Stimulated activated CD4-positive, alpha-beta T cell treated with anti-CD3 and anti-CD28 coated beads, Interleukin-2, amount 100 ng/mL, for 24 hours (primary cell): ENCODE measurements at regions not wholly inside any gene's neighbourhood (a gene's known extent, or its start where the extent isn't known, plus 50 kb on each side); places are given as distances from the start of the nearest gene placed in this dataset.
"Not testable (repeated sequence)": the region's sequence is repeated elsewhere in the genome, so short reads cannot be mapped to it uniquely, and the experiment has no call there.

Source experiments
- DNase-seq, 2 donors: peaks; one replicate each; pipeline ENCODE4 v3.0.0-alpha.2; 2020

- DNase-seq: not testable (repeated sequence)
Measured at GRCh38 chr7:10501206-10501884, 472.3 kb upstream of the PHF14 start.

- no peak for DNase-seq
Measured at GRCh38 chr7:10507032-10507431, 466.6 kb upstream of the PHF14 start.

- no peak for DNase-seq
Measured at GRCh38 chr7:10521306-10521705, 452.4 kb upstream of the PHF14 start.

DNA sequence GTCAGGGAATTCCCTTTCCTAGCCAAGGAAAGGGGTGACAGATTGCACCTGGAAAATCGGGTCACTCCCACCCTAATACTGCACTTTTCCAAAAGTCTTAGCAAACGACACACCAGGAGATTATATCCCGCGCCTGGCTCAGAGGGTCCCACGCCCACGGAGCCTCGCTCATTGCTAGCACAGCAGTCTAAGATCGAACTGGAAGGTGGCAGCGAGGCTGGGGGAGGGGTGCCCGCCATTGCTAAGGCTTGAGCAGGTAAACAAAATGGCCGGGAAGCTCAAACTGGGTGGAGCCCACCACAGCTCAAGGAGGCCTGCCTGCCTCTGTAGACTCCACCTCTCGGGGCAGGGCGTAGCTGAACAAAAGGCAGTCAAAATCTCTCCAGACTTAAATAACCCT lies 440.2 kb upstream of the PHF14 start:
- not testable (repeated sequence) for DNase-seq

GRCh38 chr7:10536561-10536960 lies 437.1 kb upstream of the PHF14 start:
- DNase-seq: no peak

GRCh38 chr7:10537764-10538163 lies 435.9 kb upstream of the PHF14 start:
- DNase-seq: no peak

GRCh38 chr7:10557375-10557774 lies 416.3 kb upstream of the PHF14 start:
- no peak for DNase-seq

DNA sequence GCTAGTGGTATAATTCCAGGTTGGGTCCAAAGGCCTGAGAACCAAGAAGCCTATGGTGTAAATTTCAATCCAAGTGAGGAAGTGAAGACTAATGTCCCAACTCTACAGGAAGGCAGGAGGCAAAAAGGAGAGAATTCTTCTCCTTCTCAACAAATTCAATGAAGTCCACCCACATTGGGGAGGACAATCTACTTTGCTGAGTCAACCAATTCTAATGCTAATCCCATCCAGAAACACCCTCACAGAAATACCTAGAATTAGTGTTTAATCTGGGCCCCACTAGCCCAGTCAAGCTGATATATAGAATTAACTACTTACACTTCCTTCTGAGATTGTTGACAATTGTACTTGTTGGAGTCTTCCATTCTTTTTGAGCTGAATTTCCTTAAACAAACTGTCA lies 413.2 kb upstream of the PHF14 start:
- no peak for DNase-seq

DNA sequence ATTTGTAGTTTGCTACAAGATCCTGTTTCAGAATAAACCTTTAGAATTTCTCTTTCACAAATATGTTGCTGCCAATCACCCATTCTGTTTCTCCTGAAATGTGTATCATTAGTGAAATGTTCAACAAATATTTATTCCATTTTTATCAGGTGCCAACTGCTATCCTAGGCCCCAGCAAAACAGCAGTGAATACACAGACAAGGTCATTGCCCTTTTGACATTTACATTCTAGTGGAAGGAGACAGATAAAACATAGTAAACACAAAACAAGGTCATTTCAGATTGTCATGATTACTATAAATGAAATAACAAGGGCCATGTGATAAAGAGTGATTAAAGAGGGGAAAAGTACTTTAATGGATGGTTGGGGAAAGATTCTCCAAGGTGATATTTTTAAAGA lies 404.8 kb upstream of the PHF14 start:
- DNase-seq: no peak

DNA sequence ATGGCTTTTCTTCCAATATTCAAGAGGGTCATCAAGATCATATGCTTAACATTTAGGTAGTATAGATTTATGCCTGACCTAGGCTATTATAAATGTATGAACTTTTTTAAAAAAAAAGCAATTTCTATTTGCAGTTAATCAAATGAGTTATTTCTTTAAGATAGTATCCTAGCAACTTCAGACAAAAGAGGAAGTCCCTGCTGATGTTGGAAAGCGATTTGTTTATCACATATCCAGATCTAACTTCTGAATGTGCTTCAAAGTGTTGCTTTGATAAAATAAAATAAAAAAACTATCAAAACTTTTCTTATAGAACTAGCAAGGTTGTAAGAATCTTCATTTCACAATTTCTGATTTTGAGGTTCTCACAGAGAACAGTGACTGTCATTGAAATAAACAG lies 401.9 kb upstream of the PHF14 start:
- no peak for DNase-seq

- no peak for DNase-seq
Measured at GRCh38 chr7:10577866-10578374, 395.8 kb upstream of the PHF14 start.

GRCh38 chr7:10579561-10579960 lies 394.1 kb upstream of the PHF14 start:
- DNase-seq: no peak

GRCh38 chr7:10584886-10585285 lies 388.8 kb upstream of the PHF14 start:
- DNase-seq: no peak

- no peak for DNase-seq
Measured at GRCh38 chr7:10588084-10588483, 385.6 kb upstream of the PHF14 start.

DNA sequence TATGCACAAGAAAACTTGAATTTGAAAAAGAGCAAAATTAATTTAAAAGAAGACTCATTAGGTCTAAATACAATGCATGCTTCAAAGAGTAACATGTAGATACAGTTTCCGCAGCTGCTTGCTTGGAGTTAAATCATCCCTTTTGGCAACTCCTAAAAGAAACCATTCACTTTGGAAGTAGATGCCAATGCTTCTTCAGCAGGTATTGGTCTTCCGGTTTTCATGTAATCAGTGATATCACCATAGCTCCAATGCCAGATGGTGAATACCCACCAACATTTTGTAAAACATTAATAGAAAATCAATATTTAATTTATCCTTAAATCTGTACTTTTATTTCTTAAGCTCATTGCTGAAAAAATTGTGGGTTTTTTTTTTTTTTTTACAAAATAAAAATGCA lies 381.1 kb upstream of the PHF14 start:
- DNase-seq: no peak

- DNase-seq: no peak
Measured at GRCh38 chr7:10593080-10593479, 380.6 kb upstream of the PHF14 start.

DNA sequence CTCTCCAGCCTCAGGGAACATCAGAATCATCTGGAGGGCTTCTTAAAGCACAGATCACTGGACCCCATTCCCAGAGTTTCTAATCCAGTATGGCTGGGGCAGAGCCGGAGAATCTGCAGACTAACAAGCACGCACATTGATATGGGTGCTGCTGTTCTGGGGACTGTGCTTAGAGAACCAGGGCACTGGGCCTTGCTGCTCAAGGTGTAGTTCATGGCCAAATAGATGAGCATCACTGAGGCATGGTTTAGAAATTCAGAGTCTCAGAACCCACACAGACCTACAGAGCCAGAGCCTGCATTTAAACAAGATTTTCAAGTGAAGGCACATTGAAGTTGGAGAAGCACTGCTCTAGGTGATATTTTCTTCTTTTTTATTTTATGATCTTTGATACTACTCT lies 376.8 kb upstream of the PHF14 start:
- DNase-seq: no peak

GRCh38 chr7:10604128-10604527 lies 369.5 kb upstream of the PHF14 start:
- no peak for DNase-seq

DNA sequence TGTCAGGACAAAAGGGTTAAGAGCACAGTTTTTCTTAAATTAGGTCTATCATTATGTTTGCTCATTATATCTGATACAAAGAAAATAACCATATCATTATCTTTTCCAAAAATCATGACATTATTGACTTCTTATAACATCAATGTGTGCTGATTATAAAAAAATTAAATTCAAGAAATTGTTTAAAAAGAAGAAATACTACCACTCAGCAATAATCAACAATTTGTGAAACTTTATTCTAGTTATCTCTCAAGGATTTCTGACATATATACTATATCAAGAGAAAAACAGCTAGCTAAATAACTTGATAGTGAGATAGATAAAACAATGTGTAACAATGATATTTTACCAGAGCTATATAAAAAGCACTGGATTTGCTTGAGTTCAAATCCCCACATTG lies 360.7 kb upstream of the PHF14 start:
- no peak for DNase-seq

DNA sequence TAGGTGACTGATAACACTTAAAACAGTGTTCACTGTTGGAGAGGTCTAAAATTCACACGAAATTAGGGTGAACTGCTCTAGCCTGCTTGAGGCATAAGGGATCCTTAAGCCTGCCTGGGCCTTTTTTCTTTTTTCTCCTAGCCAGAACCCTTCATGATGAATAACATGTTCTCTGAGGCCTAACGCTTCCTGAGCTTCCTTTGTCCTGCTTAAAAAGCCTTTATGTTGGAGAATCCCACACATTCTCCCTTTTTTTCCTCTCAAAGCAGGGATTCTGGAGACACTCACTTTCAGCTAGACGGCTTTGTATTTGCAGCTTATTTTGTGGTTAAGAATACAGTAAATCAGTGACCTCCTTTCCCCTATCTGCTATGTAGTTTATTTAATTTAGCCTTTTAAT lies 354.7 kb upstream of the PHF14 start:
- no peak for DNase-seq

- DNase-seq: no peak
Measured at GRCh38 chr7:10632712-10633111, 341.0 kb upstream of the PHF14 start.

- no peak for DNase-seq
Measured at GRCh38 chr7:10634239-10634638, 339.4 kb upstream of the PHF14 start.

GRCh38 chr7:10637991-10638390 lies 335.7 kb upstream of the PHF14 start:
- DNase-seq: no peak

DNA sequence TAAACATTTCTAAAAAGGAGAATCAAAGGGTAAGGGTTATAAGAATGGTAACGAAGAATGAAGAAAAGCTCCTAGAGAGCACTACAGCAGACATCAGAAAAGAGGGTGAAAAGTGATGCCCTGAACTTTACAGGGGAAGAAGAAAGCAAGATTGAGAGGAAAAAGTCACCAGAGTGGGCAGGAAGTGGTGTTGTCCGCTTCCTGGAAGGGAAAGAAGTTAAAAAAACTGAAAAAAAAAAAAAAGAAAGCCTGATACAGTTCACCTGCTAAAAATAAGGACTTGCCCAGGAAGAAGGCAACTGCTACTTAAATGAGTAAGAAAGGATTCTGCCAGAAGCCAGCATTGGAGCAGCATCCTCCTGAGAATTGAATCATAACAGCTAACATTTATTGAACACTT lies 330.1 kb upstream of the PHF14 start:
- DNase-seq: no peak

GRCh38 chr7:10644849-10645248 lies 328.8 kb upstream of the PHF14 start:
- no peak for DNase-seq
